WTC11 (cell line): ENCODE measurements at regions not wholly inside any gene's neighbourhood (a gene's known extent, or its start where the extent isn't known, plus 50 kb on each side); places are given as distances from the start of the nearest gene placed in this dataset.

Experiments
- ATAC-seq: fragments of 200-7000 bp; cut with Tn5 transposase; 2 replicates; pipeline ENCODE4 v1.10.0; 2021; ENCODE audit warnings: mild to moderate bottlenecking, moderate library complexity
- CTCF ChIA-PET: fragments of 300-600 bp; sonication (Branson Sonifier 250); formaldehyde crosslinking; loops from one replicate; lab custom pipeline; 2021; ENCODE audit warnings: antibody characterized with exemption; lab: Charles Lee
- POLR2A ChIA-PET: fragments of 350-600 bp; sonication (Branson Sonifier 250); formaldehyde crosslinking; loops from one replicate; lab custom pipeline; 2021; ENCODE audit warnings: antibody characterized with exemption; lab: Charles Lee
- DNase-seq: peaks from one replicate; pipeline ENCODE4 v3.0.0; 2021; ENCODE audit warnings: low spot score
- H3K27ac Mint-ChIP-seq: 2 replicates; pipeline ENCODE4 v1.8.0; 2021; ENCODE audit warnings: mixed read lengths
- H3K27me3 Mint-ChIP-seq: 2 replicates; pipeline ENCODE4 v1.8.0; 2021; ENCODE audit warnings: low read depth, mild to moderate bottlenecking, moderate library complexity, mixed read lengths
- H3K36me3 Mint-ChIP-seq: 2 replicates; pipeline ENCODE4 v1.8.0; 2021; ENCODE audit warnings: mixed read lengths
- H3K4me1 Mint-ChIP-seq: 2 replicates; pipeline ENCODE4 v1.8.0; 2022; ENCODE audit warnings: mixed read lengths
- H3K4me3 Mint-ChIP-seq: 2 replicates; pipeline ENCODE4 v1.8.0; 2021; ENCODE audit warnings: mild to moderate bottlenecking, moderate library complexity, mixed read lengths
- H3K9me3 Mint-ChIP-seq: 2 replicates; pipeline ENCODE4 v1.8.0; 2021; ENCODE audit warnings: mixed read lengths
- CBFB ChIP-seq: sonication (generic); formaldehyde crosslinking; IDR thresholded peaks from 2 replicates; pipeline ENCODE4 v1.8.1; 2022; ENCODE audit warnings: mild to moderate bottlenecking, low read depth, missing genetic modification reagents
- ERG ChIP-seq: fragments of 250-450 bp; sonication (Bioruptor Pico); IDR thresholded peaks from 2 replicates; pipeline ENCODE4 v1.8.0; 2021; ENCODE audit warnings: mild to moderate bottlenecking
- ESRRA ChIP-seq: sonication (generic); formaldehyde crosslinking; IDR thresholded peaks from 2 replicates; pipeline ENCODE4 v1.8.1; 2022; ENCODE audit warnings: mild to moderate bottlenecking, missing genetic modification reagents, borderline replicate concordance
- GRHL2 ChIP-seq: fragments of 250-450 bp; sonication (Bioruptor Pico); IDR thresholded peaks from 2 replicates; pipeline ENCODE4 v1.8.0; 2022; ENCODE audit warnings: mild to moderate bottlenecking, moderate library complexity; ENCODE audit not compliant: insufficient replicate concordance, severe bottlenecking
- HMGA2 ChIP-seq: fragments of 250-450 bp; sonication (Bioruptor Pico); IDR thresholded peaks from 2 replicates; pipeline ENCODE4 v1.4.0; 2021; ENCODE audit warnings: mild to moderate bottlenecking, moderate library complexity
- SOX15 ChIP-seq: fragments of 250-450 bp; sonication (Bioruptor Pico); IDR thresholded peaks from 2 replicates; pipeline ENCODE4 v1.9.0; 2021; ENCODE audit warnings: mild to moderate bottlenecking
- TEAD4 ChIP-seq: sonication (generic); formaldehyde crosslinking; IDR thresholded peaks from 2 replicates; pipeline ENCODE4 v1.8.0; 2022; ENCODE audit warnings: mild to moderate bottlenecking, missing genetic modification reagents
- ZNF121 ChIP-seq: sonication (generic); formaldehyde crosslinking; IDR thresholded peaks from 2 replicates; pipeline ENCODE4 v1.8.0; 2023; ENCODE audit warnings: missing genetic modification reagents
- ZNF138 ChIP-seq: sonication (generic); formaldehyde crosslinking; conservative IDR thresholded peaks from 2 replicates; pipeline ENCODE4 v1.8.1; 2022; ENCODE audit warnings: mild to moderate bottlenecking, moderate library complexity, missing genetic modification reagents
- ZNF416 ChIP-seq: fragments of 250-450 bp; sonication (Bioruptor Pico); IDR thresholded peaks from 2 replicates; pipeline ENCODE4 v1.9.0; 2021; ENCODE audit warnings: mild to moderate bottlenecking, inconsistent platforms
- TF ChIP-seq, protein P1 (sequence below): sonication (generic); formaldehyde crosslinking; IDR thresholded peaks from 2 replicates; pipeline ENCODE4 v1.8.1; 2022; ENCODE audit warnings: missing genetic modification reagents, borderline replicate concordance
- TF ChIP-seq, protein P2 (sequence below): sonication (generic); formaldehyde crosslinking; IDR thresholded peaks from 2 replicates; pipeline ENCODE4 v1.8.1; 2023; ENCODE audit warnings: mild to moderate bottlenecking, missing genetic modification reagents, borderline replicate concordance
- TF ChIP-seq, protein P3 (sequence below): fragments of 250-450 bp; sonication (Bioruptor Pico); IDR thresholded peaks from 2 replicates; pipeline ENCODE4 v1.9.0; 2021; ENCODE audit warnings: mild to moderate bottlenecking
- TF ChIP-seq, protein P4 (sequence below): fragments of 200-600 bp; IDR thresholded peaks from 2 replicates; pipeline ENCODE4 v1.8.0; 2022; ENCODE audit warnings: antibody characterized with exemption
- TF ChIP-seq, protein P5 (sequence below): sonication (generic); formaldehyde crosslinking; IDR thresholded peaks from 2 replicates; pipeline ENCODE4 v1.8.0; 2023; ENCODE audit warnings: mild to moderate bottlenecking, missing genetic modification reagents

DNA sequence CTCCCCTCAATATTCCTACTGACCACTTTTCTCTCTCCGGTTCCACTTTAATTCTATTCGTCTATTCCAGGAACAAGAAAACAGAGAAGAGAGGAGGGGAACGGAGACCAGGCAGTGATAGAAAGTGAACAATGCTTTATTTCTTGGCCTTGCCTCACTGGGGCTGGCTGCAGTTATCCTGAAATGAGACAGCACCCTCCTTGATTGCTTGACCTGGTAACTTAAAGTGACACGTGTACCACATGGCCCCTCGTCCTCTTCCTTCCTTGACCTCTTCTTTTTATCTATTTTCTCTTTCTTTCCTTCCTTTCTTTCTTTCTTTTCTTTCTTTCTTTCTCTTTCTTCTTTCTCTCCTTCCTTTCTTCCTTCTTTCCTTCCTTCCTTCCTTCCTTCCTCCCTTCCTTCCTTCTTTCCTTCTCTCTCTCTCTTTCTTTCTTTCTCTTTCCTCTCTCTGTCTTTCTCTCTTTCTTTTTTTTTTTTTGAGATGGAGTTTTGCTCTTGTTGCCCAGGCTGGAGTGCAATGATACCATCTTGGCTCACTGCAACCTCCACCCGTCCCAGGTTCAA lies 52.8 kb upstream of the CLMP start:
- H3K9me3 Mint-ChIP-seq = no peaks in the 10 kb centered on the region
- peaks cover 22% of the 10 kb centered on the region for H3K4me1 Mint-ChIP-seq
- ChIA-PET POLR2A (interaction anchor here (1.1 to 1.7 kb wide), 2 partner anchors 52 to 186 kb away, joined by 4 to 5 read pairs; partner anchors contain the start of gene HSPA8), CTCF (interaction anchor here (0.6 to 5.6 kb wide), 45 partner anchors 7 to 331 kb away, joined by 3 to 197 read pairs (median 4); partner anchors contain the start of gene HSPA8)
- no peak for TF ChIP-seq CBFB (CRISPR knock-in tag)
- TF ChIP-seq, protein P1, sequence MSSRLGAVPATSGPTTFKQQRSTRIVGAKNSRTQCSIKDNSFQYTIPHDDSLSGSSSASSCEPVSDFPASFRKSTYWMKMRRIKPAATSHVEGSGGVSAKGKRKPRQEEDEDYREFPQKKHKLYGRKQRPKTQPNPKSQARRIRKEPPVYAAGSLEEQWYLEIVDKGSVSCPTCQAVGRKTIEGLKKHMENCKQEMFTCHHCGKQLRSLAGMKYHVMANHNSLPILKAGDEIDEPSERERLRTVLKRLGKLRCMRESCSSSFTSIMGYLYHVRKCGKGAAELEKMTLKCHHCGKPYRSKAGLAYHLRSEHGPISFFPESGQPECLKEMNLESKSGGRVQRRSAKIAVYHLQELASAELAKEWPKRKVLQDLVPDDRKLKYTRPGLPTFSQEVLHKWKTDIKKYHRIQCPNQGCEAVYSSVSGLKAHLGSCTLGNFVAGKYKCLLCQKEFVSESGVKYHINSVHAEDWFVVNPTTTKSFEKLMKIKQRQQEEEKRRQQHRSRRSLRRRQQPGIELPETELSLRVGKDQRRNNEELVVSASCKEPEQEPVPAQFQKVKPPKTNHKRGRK (CRISPR knock-in tag) = no peak
- TF ChIP-seq, protein P2, sequence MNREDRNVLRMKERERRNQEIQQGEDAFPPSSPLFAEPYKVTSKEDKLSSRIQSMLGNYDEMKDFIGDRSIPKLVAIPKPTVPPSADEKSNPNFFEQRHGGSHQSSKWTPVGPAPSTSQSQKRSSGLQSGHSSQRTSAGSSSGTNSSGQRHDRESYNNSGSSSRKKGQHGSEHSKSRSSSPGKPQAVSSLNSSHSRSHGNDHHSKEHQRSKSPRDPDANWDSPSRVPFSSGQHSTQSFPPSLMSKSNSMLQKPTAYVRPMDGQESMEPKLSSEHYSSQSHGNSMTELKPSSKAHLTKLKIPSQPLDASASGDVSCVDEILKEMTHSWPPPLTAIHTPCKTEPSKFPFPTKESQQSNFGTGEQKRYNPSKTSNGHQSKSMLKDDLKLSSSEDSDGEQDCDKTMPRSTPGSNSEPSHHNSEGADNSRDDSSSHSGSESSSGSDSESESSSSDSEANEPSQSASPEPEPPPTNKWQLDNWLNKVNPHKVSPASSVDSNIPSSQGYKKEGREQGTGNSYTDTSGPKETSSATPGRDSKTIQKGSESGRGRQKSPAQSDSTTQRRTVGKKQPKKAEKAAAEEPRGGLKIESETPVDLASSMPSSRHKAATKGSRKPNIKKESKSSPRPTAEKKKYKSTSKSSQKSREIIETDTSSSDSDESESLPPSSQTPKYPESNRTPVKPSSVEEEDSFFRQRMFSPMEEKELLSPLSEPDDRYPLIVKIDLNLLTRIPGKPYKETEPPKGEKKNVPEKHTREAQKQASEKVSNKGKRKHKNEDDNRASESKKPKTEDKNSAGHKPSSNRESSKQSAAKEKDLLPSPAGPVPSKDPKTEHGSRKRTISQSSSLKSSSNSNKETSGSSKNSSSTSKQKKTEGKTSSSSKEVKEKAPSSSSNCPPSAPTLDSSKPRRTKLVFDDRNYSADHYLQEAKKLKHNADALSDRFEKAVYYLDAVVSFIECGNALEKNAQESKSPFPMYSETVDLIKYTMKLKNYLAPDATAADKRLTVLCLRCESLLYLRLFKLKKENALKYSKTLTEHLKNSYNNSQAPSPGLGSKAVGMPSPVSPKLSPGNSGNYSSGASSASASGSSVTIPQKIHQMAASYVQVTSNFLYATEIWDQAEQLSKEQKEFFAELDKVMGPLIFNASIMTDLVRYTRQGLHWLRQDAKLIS (CRISPR knock-in tag) = no peak
- TF ChIP-seq TEAD4 (CRISPR knock-in tag) = no peak
- TF ChIP-seq, protein P3, sequence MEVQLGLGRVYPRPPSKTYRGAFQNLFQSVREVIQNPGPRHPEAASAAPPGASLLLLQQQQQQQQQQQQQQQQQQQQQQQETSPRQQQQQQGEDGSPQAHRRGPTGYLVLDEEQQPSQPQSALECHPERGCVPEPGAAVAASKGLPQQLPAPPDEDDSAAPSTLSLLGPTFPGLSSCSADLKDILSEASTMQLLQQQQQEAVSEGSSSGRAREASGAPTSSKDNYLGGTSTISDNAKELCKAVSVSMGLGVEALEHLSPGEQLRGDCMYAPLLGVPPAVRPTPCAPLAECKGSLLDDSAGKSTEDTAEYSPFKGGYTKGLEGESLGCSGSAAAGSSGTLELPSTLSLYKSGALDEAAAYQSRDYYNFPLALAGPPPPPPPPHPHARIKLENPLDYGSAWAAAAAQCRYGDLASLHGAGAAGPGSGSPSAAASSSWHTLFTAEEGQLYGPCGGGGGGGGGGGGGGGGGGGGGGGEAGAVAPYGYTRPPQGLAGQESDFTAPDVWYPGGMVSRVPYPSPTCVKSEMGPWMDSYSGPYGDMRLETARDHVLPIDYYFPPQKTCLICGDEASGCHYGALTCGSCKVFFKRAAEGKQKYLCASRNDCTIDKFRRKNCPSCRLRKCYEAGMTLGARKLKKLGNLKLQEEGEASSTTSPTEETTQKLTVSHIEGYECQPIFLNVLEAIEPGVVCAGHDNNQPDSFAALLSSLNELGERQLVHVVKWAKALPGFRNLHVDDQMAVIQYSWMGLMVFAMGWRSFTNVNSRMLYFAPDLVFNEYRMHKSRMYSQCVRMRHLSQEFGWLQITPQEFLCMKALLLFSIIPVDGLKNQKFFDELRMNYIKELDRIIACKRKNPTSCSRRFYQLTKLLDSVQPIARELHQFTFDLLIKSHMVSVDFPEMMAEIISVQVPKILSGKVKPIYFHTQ = no peak
- H3K4me3 Mint-ChIP-seq = no peak overlapping the region
- DNase-seq (no peak), ATAC-seq (no peak)
- H3K36me3 Mint-ChIP-seq = no peaks in the 10 kb centered on the region
- H3K27ac Mint-ChIP-seq = no peak overlapping the region
- peaks cover 3% of the 10 kb centered on the region; the same call in 1 of the 2 replicates for H3K27me3 Mint-ChIP-seq

DNA sequence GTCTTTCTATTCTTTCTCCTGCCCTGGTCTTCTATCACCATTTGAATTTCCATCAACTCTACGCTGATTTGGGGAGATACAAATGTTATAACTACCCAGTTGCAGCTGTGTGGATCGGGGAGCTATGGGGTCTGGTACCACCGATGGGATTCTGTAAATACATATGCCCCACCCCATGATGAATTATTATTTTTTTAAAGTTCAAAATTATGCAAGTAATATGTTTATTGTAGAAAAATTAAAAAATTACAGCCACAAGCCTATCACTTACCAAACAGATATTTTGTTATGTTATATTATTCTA lies 52.4 kb upstream of the CLMP start:
- H3K27ac Mint-ChIP-seq = no peak overlapping the region
- TF ChIP-seq ZNF138 (CRISPR knock-in tag) (no peak), ZNF416 (CRISPR knock-in tag) (no peak), SOX15 (CRISPR knock-in tag) (no peak), HMGA2 (CRISPR knock-in tag) (no peak), ESRRA (no peak)
- no peaks in the 10 kb centered on the region for H3K9me3 Mint-ChIP-seq
- H3K27me3 Mint-ChIP-seq = peaks cover 3% of the 10 kb centered on the region; the same call in 1 of the 2 replicates
- peaks cover 22% of the 10 kb centered on the region for H3K4me1 Mint-ChIP-seq
- DNase-seq (no peak), ATAC-seq (no peak)
- POLR2A ChIA-PET = interaction anchor here (1.1 to 1.7 kb wide), 3 partner anchors 14 to 185 kb away, joined by 4 to 5 read pairs (median 5); partner anchors contain the start of gene HSPA8
- CTCF ChIA-PET = interaction anchor here (0.6 to 5.6 kb wide), 48 partner anchors 8 to 330 kb away, joined by 3 to 197 read pairs (median 4); partner anchors contain the start of genes CLMP and HSPA8
- no peaks in the 10 kb centered on the region for H3K36me3 Mint-ChIP-seq
- H3K4me3 Mint-ChIP-seq = no peak overlapping the region

GRCh38 chr11:123246749-123247495 lies 51.9 kb upstream of the CLMP start:
- Mint-ChIP-seq H3K27ac (no peak overlapping the region), H3K9me3 (no peaks in the 10 kb centered on the region), H3K4me3 (no peak overlapping the region), H3K27me3 (peaks cover 3% of the 10 kb centered on the region; the same call in 1 of the 2 replicates), H3K36me3 (no peaks in the 10 kb centered on the region), H3K4me1 (peaks cover 22% of the 10 kb centered on the region)
- ChIA-PET CTCF (interaction anchor here (0.6 to 5.6 kb wide), 52 partner anchors 8 to 1514 kb away, joined by 3 to 197 read pairs (median 4); partner anchors contain the start of genes CLMP and HSPA8), POLR2A (interaction anchor here (1.1 to 1.7 kb wide), 3 partner anchors 14 to 185 kb away, joined by 4 to 5 read pairs (median 5); partner anchors contain the start of gene HSPA8)
- ATAC-seq (peak; percentile 87), DNase-seq (peak; percentile 90)
- TF ChIP-seq, protein P4, sequence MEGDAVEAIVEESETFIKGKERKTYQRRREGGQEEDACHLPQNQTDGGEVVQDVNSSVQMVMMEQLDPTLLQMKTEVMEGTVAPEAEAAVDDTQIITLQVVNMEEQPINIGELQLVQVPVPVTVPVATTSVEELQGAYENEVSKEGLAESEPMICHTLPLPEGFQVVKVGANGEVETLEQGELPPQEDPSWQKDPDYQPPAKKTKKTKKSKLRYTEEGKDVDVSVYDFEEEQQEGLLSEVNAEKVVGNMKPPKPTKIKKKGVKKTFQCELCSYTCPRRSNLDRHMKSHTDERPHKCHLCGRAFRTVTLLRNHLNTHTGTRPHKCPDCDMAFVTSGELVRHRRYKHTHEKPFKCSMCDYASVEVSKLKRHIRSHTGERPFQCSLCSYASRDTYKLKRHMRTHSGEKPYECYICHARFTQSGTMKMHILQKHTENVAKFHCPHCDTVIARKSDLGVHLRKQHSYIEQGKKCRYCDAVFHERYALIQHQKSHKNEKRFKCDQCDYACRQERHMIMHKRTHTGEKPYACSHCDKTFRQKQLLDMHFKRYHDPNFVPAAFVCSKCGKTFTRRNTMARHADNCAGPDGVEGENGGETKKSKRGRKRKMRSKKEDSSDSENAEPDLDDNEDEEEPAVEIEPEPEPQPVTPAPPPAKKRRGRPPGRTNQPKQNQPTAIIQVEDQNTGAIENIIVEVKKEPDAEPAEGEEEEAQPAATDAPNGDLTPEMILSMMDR = peak; percentile 93
- TF ChIP-seq GRHL2 (CRISPR knock-in tag) = no peak
- peak; percentile 96 for TF ChIP-seq ZNF121 (CRISPR knock-in tag)
- TF ChIP-seq ERG (CRISPR knock-in tag) = no peak
- TF ChIP-seq, protein P5, sequence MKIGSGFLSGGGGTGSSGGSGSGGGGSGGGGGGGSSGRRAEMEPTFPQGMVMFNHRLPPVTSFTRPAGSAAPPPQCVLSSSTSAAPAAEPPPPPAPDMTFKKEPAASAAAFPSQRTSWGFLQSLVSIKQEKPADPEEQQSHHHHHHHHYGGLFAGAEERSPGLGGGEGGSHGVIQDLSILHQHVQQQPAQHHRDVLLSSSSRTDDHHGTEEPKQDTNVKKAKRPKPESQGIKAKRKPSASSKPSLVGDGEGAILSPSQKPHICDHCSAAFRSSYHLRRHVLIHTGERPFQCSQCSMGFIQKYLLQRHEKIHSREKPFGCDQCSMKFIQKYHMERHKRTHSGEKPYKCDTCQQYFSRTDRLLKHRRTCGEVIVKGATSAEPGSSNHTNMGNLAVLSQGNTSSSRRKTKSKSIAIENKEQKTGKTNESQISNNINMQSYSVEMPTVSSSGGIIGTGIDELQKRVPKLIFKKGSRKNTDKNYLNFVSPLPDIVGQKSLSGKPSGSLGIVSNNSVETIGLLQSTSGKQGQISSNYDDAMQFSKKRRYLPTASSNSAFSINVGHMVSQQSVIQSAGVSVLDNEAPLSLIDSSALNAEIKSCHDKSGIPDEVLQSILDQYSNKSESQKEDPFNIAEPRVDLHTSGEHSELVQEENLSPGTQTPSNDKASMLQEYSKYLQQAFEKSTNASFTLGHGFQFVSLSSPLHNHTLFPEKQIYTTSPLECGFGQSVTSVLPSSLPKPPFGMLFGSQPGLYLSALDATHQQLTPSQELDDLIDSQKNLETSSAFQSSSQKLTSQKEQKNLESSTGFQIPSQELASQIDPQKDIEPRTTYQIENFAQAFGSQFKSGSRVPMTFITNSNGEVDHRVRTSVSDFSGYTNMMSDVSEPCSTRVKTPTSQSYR (CRISPR knock-in tag) = no peak
